ENCODE measurements at regions not wholly inside any gene's neighbourhood (a gene's known extent, or its start where the extent isn't known, plus 50 kb on each side); places are given as distances from the start of the nearest gene placed in this dataset.
"Not testable (repeated sequence)": the region's sequence is repeated elsewhere in the genome, so short reads cannot be mapped to it uniquely, and the experiment has no call there.

DNA sequence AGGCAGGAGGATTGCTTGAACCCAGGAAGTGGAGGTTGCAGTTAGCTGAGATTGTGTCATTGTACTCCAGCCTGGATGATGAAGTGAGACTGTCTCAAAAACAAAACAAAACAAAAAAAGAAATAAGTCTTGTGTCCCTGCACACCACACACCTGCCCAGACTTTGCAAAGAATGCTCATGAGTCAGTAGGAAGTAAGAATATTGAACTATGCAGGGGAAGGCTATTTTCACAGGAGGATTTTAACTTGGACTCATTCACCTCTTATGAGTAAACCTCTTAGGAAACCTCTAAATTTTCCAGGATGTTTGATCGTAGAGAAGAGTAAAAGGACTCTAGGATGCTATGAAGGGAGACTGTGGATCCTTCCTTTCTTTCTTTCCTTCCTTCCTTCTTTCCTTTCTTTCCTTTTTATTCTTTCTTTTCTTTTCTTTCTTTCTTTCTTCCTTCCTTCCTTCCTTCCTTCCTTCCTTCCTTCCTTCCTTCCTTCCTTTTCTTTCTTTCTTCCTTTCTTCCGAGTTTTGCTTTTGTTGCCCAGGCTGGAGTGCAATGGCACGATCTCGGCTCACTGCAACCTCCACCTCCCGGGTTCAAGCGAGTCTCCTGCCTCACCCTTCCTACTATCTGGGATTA, 96.7 kb upstream of the CLINT1 start:
- TF ChIP-seq POLR2A (IDR thresholded peaks at IDR 0.05; ENCODE audit: low read depth, low read length) (no peak), POLR2AphosphoS5 (IDR thresholded peaks at IDR 0.05; ENCODE audit: low read depth, low read length) (no peak), TAF1 (IDR thresholded peaks at IDR 0.05; ENCODE audit: borderline replicate concordance, low read depth, low read length) (no peak)
- DNase-seq (ENCODE audit: insufficient read length) (no peak), FAIRE-seq (no peak)

DNA sequence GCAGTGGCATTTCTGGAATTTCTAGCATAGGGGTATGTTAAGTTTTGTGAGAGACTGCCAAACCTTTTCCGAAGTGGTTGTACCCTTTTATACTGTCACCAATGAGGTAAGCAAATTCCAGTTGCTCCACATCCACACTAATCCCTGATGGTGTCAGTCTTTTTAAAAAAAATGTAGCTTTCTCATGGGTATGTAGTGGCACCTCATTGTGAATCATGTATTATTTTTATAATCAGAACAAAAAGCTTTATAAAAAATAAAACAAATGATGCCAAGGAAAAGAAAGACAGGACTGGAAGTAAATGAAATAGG, 93.4 kb upstream of the CLINT1 start:
- DNase-seq (ENCODE audit: insufficient read length) (no peak), FAIRE-seq (no peak)
- TF ChIP-seq POLR2A (IDR thresholded peaks at IDR 0.05; ENCODE audit: low read depth, low read length) (no peak), POLR2AphosphoS5 (IDR thresholded peaks at IDR 0.05; ENCODE audit: low read depth, low read length) (no peak)

DNA sequence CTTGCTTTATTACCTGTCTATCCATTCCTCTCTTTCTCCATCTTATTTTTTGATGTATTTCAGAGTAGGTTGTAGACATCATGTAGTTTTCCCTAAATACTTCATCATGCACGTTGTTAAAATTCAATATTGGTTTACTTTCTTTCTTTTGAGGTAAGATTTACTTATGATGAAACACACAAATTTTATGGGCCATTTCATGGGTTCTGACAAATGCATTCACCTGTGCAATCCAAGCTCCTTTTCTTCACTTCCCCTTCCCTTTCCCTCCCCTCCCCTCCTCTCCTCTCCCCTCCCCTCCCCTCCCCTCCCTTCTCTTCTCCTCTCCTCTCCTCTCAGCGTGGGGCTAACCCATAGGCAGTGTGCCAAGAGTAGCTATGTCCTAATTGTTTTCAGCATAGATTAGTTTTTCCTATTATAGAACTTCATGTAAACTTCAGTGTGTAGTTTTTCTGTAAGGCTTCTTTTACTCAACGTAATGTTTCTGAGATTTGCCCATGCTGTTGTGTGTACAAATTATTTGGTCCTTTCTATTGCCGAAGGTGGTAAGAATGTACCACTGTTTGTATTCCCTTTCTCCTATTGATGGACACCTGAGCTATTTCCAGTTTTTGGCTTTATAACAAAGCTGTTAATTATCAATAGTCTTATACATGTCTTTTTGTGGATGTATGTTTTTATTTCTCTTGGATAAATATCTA, 92.9 kb upstream of the CLINT1 start:
- TF ChIP-seq POLR2A (IDR thresholded peaks at IDR 0.05; ENCODE audit: low read depth, low read length) (no peak), POLR2AphosphoS5 (IDR thresholded peaks at IDR 0.05; ENCODE audit: low read depth, low read length) (no peak), TAF1 (IDR thresholded peaks at IDR 0.05; ENCODE audit: borderline replicate concordance, low read depth, low read length) (no peak)
- DNase-seq (ENCODE audit: insufficient read length): no peak
- no peak for FAIRE-seq

DNA sequence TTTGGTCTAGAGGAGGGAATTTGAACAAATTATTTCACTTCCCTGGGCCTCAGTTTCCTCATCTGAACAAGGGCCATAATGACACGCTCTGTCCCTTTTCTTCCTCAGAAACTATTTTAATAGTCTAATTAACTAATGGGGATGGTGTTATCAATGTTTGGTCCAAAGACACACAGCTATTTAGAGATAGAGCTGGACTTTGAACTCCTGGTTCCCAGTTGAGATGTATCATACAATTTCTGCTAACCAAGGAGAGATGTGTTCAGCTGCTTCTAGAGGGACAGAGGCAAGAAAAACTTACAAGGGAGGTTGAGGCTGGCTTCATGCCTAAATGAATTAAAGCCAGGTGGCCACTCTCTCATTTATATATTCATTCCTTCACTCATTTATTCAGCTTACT, 90.6 kb upstream of the CLINT1 start:
- TF ChIP-seq TAF1 (IDR thresholded peaks at IDR 0.05; ENCODE audit: borderline replicate concordance, low read depth, low read length) (no peak), POLR2A (IDR thresholded peaks at IDR 0.05; ENCODE audit: low read depth, low read length) (no peak), POLR2AphosphoS5 (IDR thresholded peaks at IDR 0.05; ENCODE audit: low read depth, low read length) (no peak)
- FAIRE-seq (no peak), DNase-seq (ENCODE audit: insufficient read length) (no peak)

DNA sequence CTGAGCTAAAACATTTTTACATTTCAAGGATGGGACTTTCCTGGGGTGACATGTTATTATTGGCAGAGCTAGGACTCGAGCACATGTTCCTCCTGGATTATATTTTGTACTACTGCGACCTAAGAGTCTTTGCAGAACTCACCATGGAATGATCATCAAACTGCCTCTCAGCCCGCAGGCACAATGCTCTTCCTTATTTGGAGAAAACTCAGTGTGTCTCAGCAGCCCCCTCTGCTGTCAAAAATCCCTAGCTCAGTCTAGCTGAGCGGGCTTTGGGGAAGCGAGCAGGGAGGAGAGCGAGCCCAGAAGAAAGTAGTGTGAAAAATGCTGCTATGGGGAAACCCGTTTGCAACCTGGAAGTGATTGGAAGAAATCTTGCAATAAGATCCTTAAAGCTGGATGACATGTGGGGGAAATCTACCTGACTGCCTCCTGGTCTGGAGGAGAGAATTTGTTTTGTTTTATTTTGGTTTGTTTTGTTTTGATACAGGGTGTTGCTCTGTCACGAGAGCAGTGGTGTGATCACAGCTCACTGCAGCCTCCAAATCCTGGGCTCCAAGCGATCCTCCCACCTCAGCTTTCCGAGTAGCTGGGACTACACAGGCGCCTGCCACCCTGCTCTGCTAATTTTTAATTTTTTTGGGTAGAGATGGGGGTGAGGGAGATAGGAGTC, 89.9 kb upstream of the CLINT1 start:
- no peak for TF ChIP-seq POLR2AphosphoS5 (IDR thresholded peaks at IDR 0.05; ENCODE audit: low read depth, low read length)
- TF ChIP-seq POLR2A (IDR thresholded peaks at IDR 0.05; ENCODE audit: low read depth, low read length): no peak
- TF ChIP-seq TAF1 (IDR thresholded peaks at IDR 0.05; ENCODE audit: borderline replicate concordance, low read depth, low read length): no peak
- peak; percentile 93 for FAIRE-seq
- peak; percentile 22 for DNase-seq (ENCODE audit: insufficient read length)

DNA sequence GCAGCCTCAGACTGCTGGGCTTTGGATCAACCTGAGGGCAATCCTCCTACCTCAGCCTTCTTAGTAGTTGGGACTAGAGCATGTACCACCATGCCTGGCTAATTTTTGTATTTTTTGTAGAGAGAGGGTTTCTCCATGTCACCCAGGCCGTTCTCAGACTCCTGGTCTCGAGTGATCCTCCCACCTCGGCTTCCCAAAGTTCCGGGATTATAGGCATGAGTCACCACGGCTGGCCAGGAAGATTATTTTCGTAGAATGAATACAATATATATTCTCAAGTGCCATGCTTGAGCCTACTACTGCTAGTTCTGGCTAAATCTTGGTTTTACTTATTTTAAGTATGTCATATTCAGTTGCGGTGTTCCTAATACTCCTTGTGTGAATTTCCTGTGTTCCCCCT, 88.2 kb upstream of the CLINT1 start:
- FAIRE-seq (no peak), DNase-seq (ENCODE audit: insufficient read length) (no peak)
- no peak for TF ChIP-seq TAF1 (IDR thresholded peaks at IDR 0.05; ENCODE audit: borderline replicate concordance, low read depth, low read length)
- no peak for TF ChIP-seq POLR2A (IDR thresholded peaks at IDR 0.05; ENCODE audit: low read depth, low read length)
- no peak for TF ChIP-seq POLR2AphosphoS5 (IDR thresholded peaks at IDR 0.05; ENCODE audit: low read depth, low read length)

DNA sequence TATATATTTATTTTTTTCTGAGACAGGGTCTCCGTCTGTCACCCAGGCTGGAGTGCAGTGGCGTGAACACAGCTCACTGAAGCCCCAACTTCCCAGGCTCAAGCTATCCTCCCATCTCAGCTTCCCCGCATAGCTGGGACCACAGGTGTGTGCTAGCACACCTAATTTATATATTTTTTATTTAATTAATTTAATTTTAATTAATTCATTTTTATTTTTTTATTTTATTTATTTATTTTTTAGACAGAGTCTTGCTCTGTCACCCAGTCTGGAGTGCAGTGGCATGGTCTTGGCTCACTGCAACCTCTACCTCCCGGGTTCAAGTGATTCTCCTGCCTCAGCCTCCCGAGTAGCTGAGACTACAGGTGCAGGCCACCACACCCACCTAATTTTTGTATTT, 86.9 kb upstream of the CLINT1 start:
- FAIRE-seq: not testable (repeated sequence)

DNA sequence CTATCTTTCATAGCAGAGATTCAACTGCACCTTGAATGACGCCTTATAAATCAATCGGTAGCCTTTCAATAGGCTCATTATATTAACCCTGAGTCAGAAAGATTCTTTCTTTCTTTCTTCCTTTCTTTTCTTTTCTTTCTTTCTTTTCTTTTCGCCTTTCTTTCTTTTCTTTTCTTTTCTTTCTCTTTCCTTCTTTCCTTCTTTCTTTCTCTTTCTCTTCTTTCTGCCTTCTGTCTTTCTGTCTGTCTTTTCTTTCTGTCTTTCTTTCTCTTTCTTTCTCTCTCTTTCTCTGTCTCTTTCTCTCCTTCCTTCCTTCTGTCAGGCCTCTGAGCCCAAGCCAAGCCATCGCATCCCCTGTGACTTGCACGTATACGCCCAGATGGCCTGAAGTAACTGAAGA, 86.0 kb upstream of the CLINT1 start:
- DNase-seq (ENCODE audit: insufficient read length): no peak
- FAIRE-seq: no peak
- TF ChIP-seq TAF1 (IDR thresholded peaks at IDR 0.05; ENCODE audit: borderline replicate concordance, low read depth, low read length) (no peak), POLR2A (IDR thresholded peaks at IDR 0.05; ENCODE audit: low read depth, low read length) (no peak), POLR2AphosphoS5 (IDR thresholded peaks at IDR 0.05; ENCODE audit: low read depth, low read length) (no peak)

More for the DNA sequence above, 86.9 kb upstream of the CLINT1 start:
- not testable (repeated sequence) for DNase-seq (ENCODE audit: insufficient read length)

DNA sequence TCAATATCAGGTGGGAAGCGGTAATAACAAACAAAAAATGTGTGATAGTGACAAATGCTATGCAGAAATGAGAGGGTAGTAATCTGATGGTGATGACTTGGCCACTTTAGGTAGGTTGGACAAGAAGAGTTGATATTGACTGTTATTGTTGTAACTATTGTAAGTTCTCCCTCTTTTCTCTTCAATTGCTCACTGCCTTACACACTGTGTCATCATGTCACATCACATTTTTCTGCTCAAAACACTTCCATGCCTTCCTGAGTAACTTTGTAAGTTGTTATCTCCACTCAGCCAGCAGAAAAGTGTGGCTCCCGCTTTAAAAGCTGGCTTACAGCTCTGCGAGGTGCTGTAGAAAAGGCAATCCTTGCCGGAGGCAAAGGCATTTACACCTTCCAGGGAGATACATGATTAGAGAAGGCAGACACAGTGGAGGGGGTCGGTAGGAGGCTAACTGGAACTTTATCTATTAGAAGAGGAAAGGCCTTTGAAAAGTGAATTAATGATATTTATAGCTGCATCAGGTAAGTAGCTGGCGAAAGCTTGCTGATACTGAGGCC, 85.2 kb upstream of the CLINT1 start:
- FAIRE-seq: no peak
- DNase-seq (ENCODE audit: insufficient read length): no peak
- TF ChIP-seq POLR2AphosphoS5 (IDR thresholded peaks at IDR 0.05; ENCODE audit: low read depth, low read length) (no peak), POLR2A (IDR thresholded peaks at IDR 0.05; ENCODE audit: low read depth, low read length) (no peak), TAF1 (IDR thresholded peaks at IDR 0.05; ENCODE audit: borderline replicate concordance, low read depth, low read length) (no peak)

DNA sequence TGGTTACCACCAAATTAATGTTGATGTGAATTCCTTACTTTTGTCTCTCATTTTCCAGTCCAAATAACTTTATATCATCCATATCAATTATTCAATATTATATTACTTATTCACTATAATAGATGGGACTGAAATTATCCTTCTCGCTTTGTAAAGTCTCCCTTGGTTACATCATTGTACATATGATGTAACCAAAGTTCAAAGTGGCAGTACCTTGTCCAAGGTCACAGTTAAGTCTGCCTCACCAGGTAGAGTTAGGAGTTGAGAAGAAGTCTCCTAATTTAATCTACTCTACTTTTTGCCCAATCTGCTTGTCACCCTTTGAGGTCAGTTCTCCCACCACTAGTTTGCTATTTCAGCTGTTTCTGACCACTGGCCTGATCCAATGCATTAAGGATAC, 83.7 kb upstream of the CLINT1 start:
- DNase-seq (ENCODE audit: insufficient read length) (no peak), FAIRE-seq (no peak)
- TF ChIP-seq TAF1 (IDR thresholded peaks at IDR 0.05; ENCODE audit: borderline replicate concordance, low read depth, low read length) (no peak), POLR2A (IDR thresholded peaks at IDR 0.05; ENCODE audit: low read depth, low read length) (no peak), POLR2AphosphoS5 (IDR thresholded peaks at IDR 0.05; ENCODE audit: low read depth, low read length) (no peak)

DNA sequence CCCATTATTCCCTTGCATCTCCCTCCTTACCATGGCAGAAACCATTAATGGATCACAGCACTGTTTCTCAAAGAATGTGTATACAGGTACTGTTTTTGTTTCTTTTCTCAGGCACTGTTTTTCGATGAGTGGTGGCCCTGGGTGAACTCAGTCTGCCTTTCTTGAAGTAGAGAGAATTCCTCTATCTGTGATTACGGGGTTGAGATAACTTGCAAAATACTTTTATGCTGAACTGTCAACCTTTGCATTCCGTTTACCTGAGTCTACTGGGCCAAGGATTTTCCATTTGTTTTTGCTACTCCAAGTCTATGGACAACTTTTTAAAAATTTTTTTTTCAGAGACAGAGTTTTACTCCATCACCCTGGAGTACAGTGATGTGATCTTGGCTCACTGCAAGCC, 82.7 kb upstream of the CLINT1 start:
- DNase-seq (ENCODE audit: insufficient read length): no peak
- TF ChIP-seq TAF1 (IDR thresholded peaks at IDR 0.05; ENCODE audit: borderline replicate concordance, low read depth, low read length) (no peak), POLR2AphosphoS5 (IDR thresholded peaks at IDR 0.05; ENCODE audit: low read depth, low read length) (no peak), POLR2A (IDR thresholded peaks at IDR 0.05; ENCODE audit: low read depth, low read length) (no peak)
- no peak for FAIRE-seq

DNA sequence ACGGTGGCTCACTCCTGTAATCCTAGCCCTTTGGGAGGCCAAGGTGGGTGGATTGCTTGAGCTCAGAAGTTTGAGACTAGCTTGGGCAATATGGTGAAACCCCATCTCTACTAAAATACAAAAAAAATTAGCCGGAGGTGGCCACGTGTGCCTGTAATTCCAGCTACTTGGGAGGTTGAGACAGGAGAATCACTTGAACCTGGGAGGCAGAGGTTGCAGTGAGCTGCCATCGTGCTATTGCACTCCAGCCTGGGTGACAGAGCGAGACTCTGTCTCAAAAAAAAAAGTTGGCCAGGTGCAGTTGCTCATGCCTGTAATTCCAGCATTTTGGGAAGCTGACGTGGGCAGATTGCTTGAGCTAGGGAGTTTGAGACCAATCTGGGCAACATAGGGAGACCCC, 79.2 kb upstream of the CLINT1 start:
- DNase-seq (ENCODE audit: insufficient read length); FAIRE-seq: not testable (repeated sequence)

DNA sequence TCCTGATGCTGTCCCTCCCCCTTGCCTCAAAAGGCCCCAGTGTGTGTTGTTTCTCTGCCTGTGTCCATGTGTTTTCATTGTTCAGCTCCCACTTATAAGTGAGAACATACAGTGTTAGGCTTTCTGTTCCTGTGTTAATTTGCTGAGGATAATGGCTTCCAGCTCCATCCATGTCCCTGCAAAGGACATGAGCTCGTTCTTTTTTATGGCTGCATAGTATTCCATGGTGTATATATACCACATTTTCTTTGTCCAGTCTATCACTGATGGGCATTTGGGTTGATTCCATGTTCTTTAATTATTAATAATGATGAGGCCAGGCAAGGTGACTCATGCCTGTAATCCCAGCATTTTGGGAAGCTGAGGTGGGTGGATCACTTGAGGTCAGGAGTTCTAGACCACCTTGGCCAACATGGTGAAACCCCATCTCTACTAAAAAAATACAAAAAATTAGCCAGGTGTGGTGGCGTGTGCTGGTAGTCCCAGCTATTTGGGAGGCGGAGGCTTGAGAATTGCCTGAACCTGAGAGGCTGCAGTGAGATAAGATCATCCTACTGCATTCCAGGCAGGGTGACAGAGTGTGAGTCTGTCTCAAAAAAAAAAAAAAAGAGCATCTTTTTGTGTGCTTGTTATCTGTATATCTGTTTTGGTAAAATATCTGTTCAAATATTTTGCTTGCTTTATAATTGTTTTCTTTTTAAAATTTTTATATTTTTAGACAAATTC, 78.0 kb upstream of the CLINT1 start:
- not testable (repeated sequence) for DNase-seq (ENCODE audit: insufficient read length); FAIRE-seq

All from GM12892 (cell line).